ENCODE measurements at regions not wholly inside any gene's neighbourhood (a gene's known extent, or its start where the extent isn't known, plus 50 kb on each side); places are given as distances from the start of the nearest gene placed in this dataset.

- H3K4me3 ChIP-seq (ENCODE audit: low read length) = no peak overlapping the region
- DNase-seq (ENCODE audit: low read depth) = no peak
- TF ChIP-seq CTCF (conservative IDR thresholded peaks at IDR 0.05; ENCODE audit: low read depth, low read length) = no peak
Measured at GRCh38 chr16:85273293-85273692, 161.0 kb upstream of the CIBAR2 start.

GRCh38 chr16:85274501-85274900, 162.2 kb upstream of the CIBAR2 start:
- TF ChIP-seq CTCF (conservative IDR thresholded peaks at IDR 0.05; ENCODE audit: low read depth, low read length) = no peak
- no peak overlapping the region for H3K4me3 ChIP-seq (ENCODE audit: low read length)
- DNase-seq (ENCODE audit: low read depth) = no peak

GRCh38 chr16:85274924-85275323, 162.7 kb upstream of the CIBAR2 start:
- no peak for DNase-seq (ENCODE audit: low read depth)
- no peak overlapping the region for H3K4me3 ChIP-seq (ENCODE audit: low read length)
- TF ChIP-seq CTCF (conservative IDR thresholded peaks at IDR 0.05; ENCODE audit: low read depth, low read length) = no peak

GRCh38 chr16:85275533-85276249, 163.4 kb upstream of the CIBAR2 start:
- peak; percentile 96 for TF ChIP-seq CTCF (conservative IDR thresholded peaks at IDR 0.05; ENCODE audit: low read depth, low read length)
- DNase-seq (ENCODE audit: low read depth) = no peak
- no peak overlapping the region for H3K4me3 ChIP-seq (ENCODE audit: low read length)

GRCh38 chr16:85276258-85276657, 164.0 kb upstream of the CIBAR2 start:
- no peak for DNase-seq (ENCODE audit: low read depth)
- no peak for TF ChIP-seq CTCF (conservative IDR thresholded peaks at IDR 0.05; ENCODE audit: low read depth, low read length)

GRCh38 chr16:85276721-85277120, 164.4 kb upstream of the CIBAR2 start:
- H3K4me3 ChIP-seq (ENCODE audit: low read length) = no peak overlapping the region
- no peak for TF ChIP-seq CTCF (conservative IDR thresholded peaks at IDR 0.05; ENCODE audit: low read depth, low read length)
- DNase-seq (ENCODE audit: low read depth) = no peak

More at GRCh38 chr16:85276258-85276657, 164.0 kb upstream of the CIBAR2 start:
- H3K4me3 ChIP-seq (ENCODE audit: low read length) = no peak overlapping the region

- no peak for DNase-seq (ENCODE audit: low read depth)
- H3K4me3 ChIP-seq (ENCODE audit: low read length) = no peak overlapping the region
- no peak for TF ChIP-seq CTCF (conservative IDR thresholded peaks at IDR 0.05; ENCODE audit: low read depth, low read length)
Measured at GRCh38 chr16:85278839-85279238, 166.6 kb upstream of the CIBAR2 start.
